Mucosa of rectum (tissue), 2 donors: ENCODE measurements at regions not wholly inside any gene's neighbourhood (a gene's known extent, or its start where the extent isn't known, plus 50 kb on each side); places are given as distances from the start of the nearest gene placed in this dataset.

ENCODE experiments used
- H3K27ac ChIP-seq, 2 donors: one replicate each; pipeline ENCODE4 v1.7.0; 2013; ENCODE audit warnings: inconsistent platforms in 2 of 2, low read depth in 2 of 2, low read length in 2 of 2
- H3K27me3 ChIP-seq, 2 donors: one replicate each; pipeline ENCODE4 v1.7.0; 2013; ENCODE audit warnings: low read length in 2 of 2; ENCODE audit not compliant: control insufficient read depth in 2 of 2, insufficient read depth in 2 of 2
- H3K36me3 ChIP-seq, 2 donors: one replicate each; pipeline ENCODE4 v1.7.0; 2013; ENCODE audit warnings: low read length in 2 of 2; ENCODE audit not compliant: control insufficient read depth in 2 of 2, insufficient read depth in 2 of 2
- H3K4me1 ChIP-seq, 2 donors: one replicate each; pipeline ENCODE4 v1.7.0; 2013; ENCODE audit warnings: low read length in 2 of 2, mild to moderate bottlenecking in 1 of 2; ENCODE audit not compliant: control insufficient read depth in 2 of 2, insufficient read depth in 2 of 2
- H3K4me3 ChIP-seq, 2 donors: one replicate each; pipeline ENCODE4 v1.7.0; 2013; ENCODE audit warnings: low read length in 2 of 2
- H3K9ac ChIP-seq, 2 donors: one replicate each; pipeline ENCODE4 v1.7.0; 2013; ENCODE audit warnings: low read length in 2 of 2, low read depth in 1 of 2, mild to moderate bottlenecking in 1 of 2
- H3K9me3 ChIP-seq, 2 donors: one replicate each; pipeline ENCODE4 v1.7.0; 2013; ENCODE audit warnings: low read length in 2 of 2; ENCODE audit not compliant: control insufficient read depth in 2 of 2
- donor health status: healthy.
- donor health status: Normal muscosa, but diverticular disease.

- no peak overlapping the region for H3K27ac ChIP-seq
- H3K9ac ChIP-seq, result no peak overlapping the region
- no peaks in the 10 kb centered on the region for H3K36me3 ChIP-seq
- no peaks in the 10 kb centered on the region for H3K4me1 ChIP-seq
- no peaks in the 10 kb centered on the region for H3K27me3 ChIP-seq
- no peaks in the 10 kb centered on the region for H3K9me3 ChIP-seq
- no peak overlapping the region for H3K4me3 ChIP-seq
Measured at GRCh38 chr1:222417264-222417663, 130.6 kb downstream of the HHIPL2 start.

GRCh38 chr1:222416001-222416791 lies 131.7 kb downstream of the HHIPL2 start:
- Histone ChIP-seq H3K27ac (no peak overlapping the region), H3K36me3 (no peaks in the 10 kb centered on the region), H3K4me3 (no peak overlapping the region), H3K27me3 (no peaks in the 10 kb centered on the region), H3K9me3 (no peaks in the 10 kb centered on the region), H3K9ac (no peak overlapping the region), H3K4me1 (no peaks in the 10 kb centered on the region)

GRCh38 chr1:222415441-222415840 lies 132.5 kb downstream of the HHIPL2 start:
- Histone ChIP-seq H3K36me3 (no peaks in the 10 kb centered on the region), H3K27ac (no peak overlapping the region), H3K9ac (no peak overlapping the region), H3K4me3 (no peak overlapping the region), H3K4me1 (no peaks in the 10 kb centered on the region), H3K9me3 (no peaks in the 10 kb centered on the region), H3K27me3 (no peaks in the 10 kb centered on the region)

GRCh38 chr1:222413991-222414549 lies 133.8 kb downstream of the HHIPL2 start:
- Histone ChIP-seq H3K9ac (no peak overlapping the region), H3K4me1 (no peaks in the 10 kb centered on the region), H3K4me3 (no peak overlapping the region), H3K36me3 (no peaks in the 10 kb centered on the region), H3K27me3 (no peaks in the 10 kb centered on the region), H3K9me3 (no peaks in the 10 kb centered on the region), H3K27ac (no peak overlapping the region)

GRCh38 chr1:222413436-222413835 lies 134.5 kb downstream of the HHIPL2 start:
- no peak overlapping the region for H3K27ac ChIP-seq
- no peak overlapping the region for H3K4me3 ChIP-seq
- H3K27me3 ChIP-seq, result no peaks in the 10 kb centered on the region
- H3K36me3 ChIP-seq, result no peaks in the 10 kb centered on the region
- H3K4me1 ChIP-seq, result no peaks in the 10 kb centered on the region
- no peak overlapping the region for H3K9ac ChIP-seq
- no peaks in the 10 kb centered on the region for H3K9me3 ChIP-seq

- Histone ChIP-seq H3K36me3 (no peaks in the 10 kb centered on the region), H3K27me3 (no peaks in the 10 kb centered on the region), H3K27ac (no peak overlapping the region), H3K9me3 (no peaks in the 10 kb centered on the region), H3K9ac (no peak overlapping the region), H3K4me3 (no peak overlapping the region), H3K4me1 (no peaks in the 10 kb centered on the region)
Measured at GRCh38 chr1:222404710-222405109, 143.2 kb downstream of the HHIPL2 start.

- no peak overlapping the region for H3K9ac ChIP-seq
- H3K36me3 ChIP-seq, result no peaks in the 10 kb centered on the region
- H3K4me3 ChIP-seq, result no peak overlapping the region
- no peaks in the 10 kb centered on the region for H3K27me3 ChIP-seq
- no peaks in the 10 kb centered on the region for H3K4me1 ChIP-seq
- H3K9me3 ChIP-seq, result no peaks in the 10 kb centered on the region
- no peak overlapping the region for H3K27ac ChIP-seq
Measured at GRCh38 chr1:222399197-222399596, 148.7 kb downstream of the HHIPL2 start.

GRCh38 chr1:222394224-222394623 lies 153.7 kb downstream of the HHIPL2 start:
- H3K9me3 ChIP-seq, result no peaks in the 10 kb centered on the region
- H3K9ac ChIP-seq, result no peak overlapping the region
- no peak overlapping the region for H3K4me3 ChIP-seq
- no peaks in the 10 kb centered on the region for H3K27me3 ChIP-seq
- no peaks in the 10 kb centered on the region for H3K4me1 ChIP-seq
- H3K36me3 ChIP-seq, result no peaks in the 10 kb centered on the region
- no peak overlapping the region for H3K27ac ChIP-seq

- H3K27me3 ChIP-seq, result no peaks in the 10 kb centered on the region
- H3K4me3 ChIP-seq, result no peak overlapping the region
- no peaks in the 10 kb centered on the region for H3K4me1 ChIP-seq
- H3K9ac ChIP-seq, result no peak overlapping the region
- no peak overlapping the region for H3K27ac ChIP-seq
- no peaks in the 10 kb centered on the region for H3K36me3 ChIP-seq
- H3K9me3 ChIP-seq, result no peaks in the 10 kb centered on the region
Measured at GRCh38 chr1:222392556-222392955, 155.3 kb downstream of the HHIPL2 start.

- Histone ChIP-seq H3K9me3 (no peaks in the 10 kb centered on the region), H3K4me3 (no peak overlapping the region), H3K27ac (no peak overlapping the region), H3K9ac (no peak overlapping the region), H3K36me3 (no peaks in the 10 kb centered on the region), H3K27me3 (no peaks in the 10 kb centered on the region), H3K4me1 (no peaks in the 10 kb centered on the region)
Measured at GRCh38 chr1:222390181-222390580, 157.7 kb downstream of the HHIPL2 start.
